H54 (cell line): ENCODE measurements at regions not wholly inside any gene's neighbourhood (a gene's known extent, or its start where the extent isn't known, plus 50 kb on each side); places are given as distances from the start of the nearest gene placed in this dataset.

Experiments used
- DNase-seq: peaks from one replicate; pipeline ENCODE4 v3.0.0; 2011; ENCODE audit warnings: low spot score, mixed read lengths; ENCODE audit not compliant: insufficient read length
- FAIRE-seq: peaks from 3 replicates; lab custom pipeline; 2011; peaks lifted over from hg19 to GRCh38; lab: Jason Lieb, UNC
- POLR2A ChIP-seq: IDR thresholded peaks from 2 replicates; pipeline ENCODE4 v1.6.1; 2011; ENCODE audit warnings: low read depth, mild to moderate bottlenecking, low read length

- no peak for FAIRE-seq
- DNase-seq: no peak
- no peak for TF ChIP-seq POLR2A
Measured at GRCh38 chr4:55218041-55218440, 92.6 kb upstream of the KDR start.

GRCh38 chr4:55237839-55238238, 108.2 kb upstream of the SRD5A3 start:
- no peak for FAIRE-seq
- TF ChIP-seq POLR2A: no peak
- no peak for DNase-seq

GRCh38 chr4:55238407-55238806, 107.6 kb upstream of the SRD5A3 start:
- no peak for TF ChIP-seq POLR2A
- DNase-seq (no peak), FAIRE-seq (no peak)

GRCh38 chr4:55241461-55241860, 104.6 kb upstream of the SRD5A3 start:
- FAIRE-seq: no peak

GRCh38 chr4:55242506-55242905, 103.5 kb upstream of the SRD5A3 start:
- TF ChIP-seq POLR2A: no peak
- FAIRE-seq (no peak), DNase-seq (no peak)

More at GRCh38 chr4:55241461-55241860, 104.6 kb upstream of the SRD5A3 start:
- no peak for TF ChIP-seq POLR2A
- no peak for DNase-seq

GRCh38 chr4:55247521-55247920, 98.5 kb upstream of the SRD5A3 start:
- no peak for FAIRE-seq
- no peak for DNase-seq
- TF ChIP-seq POLR2A: no peak

GRCh38 chr4:55248756-55249155, 97.3 kb upstream of the SRD5A3 start:
- DNase-seq (no peak), FAIRE-seq (no peak)
- no peak for TF ChIP-seq POLR2A

- FAIRE-seq (no peak), DNase-seq (no peak)
- TF ChIP-seq POLR2A: no peak
Measured at GRCh38 chr4:55249476-55249875, 96.6 kb upstream of the SRD5A3 start.

GRCh38 chr4:55251342-55251741, 94.7 kb upstream of the SRD5A3 start:
- FAIRE-seq (no peak), DNase-seq (no peak)
- no peak for TF ChIP-seq POLR2A

GRCh38 chr4:55251896-55252295, 94.1 kb upstream of the SRD5A3 start:
- DNase-seq (no peak), FAIRE-seq (no peak)
- TF ChIP-seq POLR2A: no peak

GRCh38 chr4:55253948-55254593, 92.0 kb upstream of the SRD5A3 start:
- DNase-seq (no peak), FAIRE-seq (no peak)
- no peak for TF ChIP-seq POLR2A

- FAIRE-seq (no peak), DNase-seq (no peak)
- no peak for TF ChIP-seq POLR2A
Measured at GRCh38 chr4:55255179-55255578, 90.9 kb upstream of the SRD5A3 start.

- DNase-seq (no peak), FAIRE-seq (no peak)
- no peak for TF ChIP-seq POLR2A
Measured at GRCh38 chr4:55256787-55257186, 89.3 kb upstream of the SRD5A3 start.

GRCh38 chr4:55258152-55258865, 87.7 kb upstream of the SRD5A3 start:
- FAIRE-seq (no peak), DNase-seq (no peak)
- no peak for TF ChIP-seq POLR2A

GRCh38 chr4:55259294-55259693, 86.7 kb upstream of the SRD5A3 start:
- no peak for TF ChIP-seq POLR2A
- DNase-seq (no peak), FAIRE-seq (no peak)
